Breast epithelium (tissue), 3 donors: ENCODE measurements at regions not wholly inside any gene's neighbourhood (a gene's known extent, or its start where the extent isn't known, plus 50 kb on each side); places are given as distances from the start of the nearest gene placed in this dataset.

ENCODE experiments used
- CTCF ChIP-seq, 3 donors: fragments of 450-650 bp; IDR thresholded peaks; one replicate each; pipeline ENCODE4 v1.5.1; 2016 to 2017; ENCODE audit warnings: antibody characterized with exemption in 3 of 3, mild to moderate bottlenecking in 3 of 3, moderate library complexity in 3 of 3
- POLR2A ChIP-seq: fragments of 450-650 bp; IDR thresholded peaks from one replicate; pipeline ENCODE4 v1.6.1; 2016; ENCODE audit warnings: antibody characterized with exemption, mild to moderate bottlenecking, moderate library complexity
- POLR2AphosphoS5 ChIP-seq, 3 donors: sonication (generic); formaldehyde crosslinking; IDR thresholded peaks; one replicate each; pipeline ENCODE4 v1.6.1; 2017; ENCODE audit warnings: antibody characterized with exemption in 3 of 3

GRCh38 chr18:29753379-29753778 is 1289.2 kb downstream of the DSC3 start:
- no peak for TF ChIP-seq CTCF (IDR thresholded peaks at IDR 0.05)
- no peak for TF ChIP-seq POLR2A
- no peak for TF ChIP-seq POLR2AphosphoS5 (IDR thresholded peaks at IDR 0.05)
